ENCODE measurements at regions not wholly inside any gene's neighbourhood (a gene's known extent, or its start where the extent isn't known, plus 50 kb on each side); places are given as distances from the start of the nearest gene placed in this dataset.
A peak's percentile ranks its signal among the peaks of the same experiment; 100 is the strongest.
"Not testable (repeated sequence)": the region's sequence is repeated elsewhere in the genome, so short reads cannot be mapped to it uniquely, and the experiment has no call there.

DNA sequence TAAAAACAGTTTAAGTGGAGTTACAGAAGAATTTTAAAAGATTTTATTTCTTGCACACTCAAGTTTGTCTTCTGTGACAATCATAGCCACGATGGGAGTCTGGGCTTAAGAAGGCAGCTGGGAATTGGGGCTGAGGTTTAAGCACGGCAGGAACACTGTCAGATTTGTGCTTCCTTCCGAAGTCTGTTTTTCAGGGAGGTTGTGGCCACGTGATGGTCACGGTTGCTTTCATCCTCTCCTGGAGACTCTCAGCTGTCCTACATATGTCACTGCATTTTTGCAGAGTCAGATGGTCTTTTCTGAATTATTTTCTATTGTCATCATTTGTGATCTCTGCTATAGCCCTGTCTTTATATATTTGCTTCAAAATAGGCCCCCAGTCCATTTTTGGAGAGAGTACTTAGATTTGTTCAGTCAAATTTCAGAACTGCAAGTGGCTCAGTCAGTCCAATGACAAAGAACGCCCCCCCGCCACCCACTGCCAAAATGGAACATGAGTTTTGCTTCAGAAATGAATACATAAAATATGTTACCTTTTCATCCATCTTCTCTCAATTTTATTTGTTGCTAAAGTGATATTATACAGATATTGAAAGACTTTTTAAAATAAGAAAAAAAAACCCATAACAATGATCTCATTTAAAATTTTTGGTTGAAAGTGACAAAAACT, 111.8 kb upstream of the ZFP64 start:
- POLR2A ChIA-PET (ENCODE audit: partially characterized antibody), result no interaction called here
- intact Hi-C loops (cut with micrococcal nuclease), result no loop called here
- Mint-ChIP-seq H3K9me3 (no peaks in the 10 kb centered on the region), H3K4me3 (no peak overlapping the region), H3K27me3 (peaks cover 0 to 2% of the 10 kb centered on the region in 2 donors), H3K36me3 (no peaks in the 10 kb centered on the region), H3K4me1 (peaks cover 20 to 32% (median 26%) of the 10 kb centered on the region in 4 donors), H3K27ac (no peak overlapping the region)
- no peaks in the 10 kb centered on the region for H3K9me3 ChIP-seq (ENCODE audit: control insufficient read depth in 1 of 2, low read length in 2 of 2)
- H3K27ac ChIP-seq (ENCODE audit: low read depth, low read length), result no peak overlapping the region
- no peak overlapping the region for H3K4me3 ChIP-seq (ENCODE audit: low read length in 2 of 2)
- DNase-seq, result no peak
- H3K27me3 ChIP-seq (ENCODE audit: insufficient read depth, low read length), result no peaks in the 10 kb centered on the region
- CTCF ChIA-PET (ENCODE audit: partially characterized antibody), result interaction anchor here (1.0 kb wide), 1 partner anchor 9 kb away, joined by 3 read pairs; no protein-coding TSS in a partner anchor
- peaks cover 20% of the 10 kb centered on the region for H3K4me1 ChIP-seq (ENCODE audit: insufficient read depth, low read length)
- H3K36me3 ChIP-seq (ENCODE audit: insufficient read depth, low read length), result no peaks in the 10 kb centered on the region

DNA sequence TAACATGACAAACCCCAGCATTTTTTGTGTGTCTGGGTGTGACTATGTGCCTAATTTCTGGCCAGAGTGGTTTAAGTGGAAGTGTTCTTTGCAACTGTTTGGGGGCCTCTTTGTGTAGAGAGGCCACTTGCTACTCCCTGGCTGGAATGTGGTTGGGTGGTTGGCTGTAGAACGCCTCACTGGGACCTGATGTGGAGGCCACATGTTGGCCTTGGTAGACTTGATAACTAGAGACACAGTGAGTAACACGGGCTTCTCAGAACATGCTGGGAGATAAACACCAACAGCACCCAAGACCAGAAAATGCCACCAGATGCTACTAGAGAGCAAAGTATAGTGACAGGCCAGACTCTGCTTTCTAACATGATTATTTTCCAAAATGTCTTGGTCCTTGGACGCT, 111.2 kb upstream of the ZFP64 start:
- ChIA-PET CTCF (ENCODE audit: partially characterized antibody) (interaction anchor here (1.0 kb wide), 1 partner anchor 10 kb away, joined by 3 read pairs; no protein-coding TSS in a partner anchor), POLR2A (ENCODE audit: partially characterized antibody) (no interaction called here)
- H3K27me3 ChIP-seq (ENCODE audit: insufficient read depth, low read length), result no peaks in the 10 kb centered on the region
- H3K27me3 Mint-ChIP-seq, result peaks cover 0 to 2% of the 10 kb centered on the region in 2 donors
- intact Hi-C loops (cut with micrococcal nuclease), result no loop called here
- peaks cover 18 to 29% (median 23%) of the 10 kb centered on the region in 4 donors for H3K4me1 Mint-ChIP-seq
- no peak overlapping the region for H3K4me3 Mint-ChIP-seq
- H3K36me3 Mint-ChIP-seq, result no peaks in the 10 kb centered on the region
- H3K4me3 ChIP-seq (ENCODE audit: low read length in 2 of 2), result no peak overlapping the region
- no peak for DNase-seq
- peak overlapping the region in 2 of 7 donors; percentile 18 to 46 for H3K27ac Mint-ChIP-seq
- no peak overlapping the region for H3K27ac ChIP-seq (ENCODE audit: low read depth, low read length)
- H3K9me3 ChIP-seq (ENCODE audit: control insufficient read depth in 1 of 2, low read length in 2 of 2), result no peaks in the 10 kb centered on the region
- no peaks in the 10 kb centered on the region for H3K36me3 ChIP-seq (ENCODE audit: insufficient read depth, low read length)
- H3K4me1 ChIP-seq (ENCODE audit: insufficient read depth, low read length), result peaks cover 20% of the 10 kb centered on the region
- no peaks in the 10 kb centered on the region for H3K9me3 Mint-ChIP-seq

DNA sequence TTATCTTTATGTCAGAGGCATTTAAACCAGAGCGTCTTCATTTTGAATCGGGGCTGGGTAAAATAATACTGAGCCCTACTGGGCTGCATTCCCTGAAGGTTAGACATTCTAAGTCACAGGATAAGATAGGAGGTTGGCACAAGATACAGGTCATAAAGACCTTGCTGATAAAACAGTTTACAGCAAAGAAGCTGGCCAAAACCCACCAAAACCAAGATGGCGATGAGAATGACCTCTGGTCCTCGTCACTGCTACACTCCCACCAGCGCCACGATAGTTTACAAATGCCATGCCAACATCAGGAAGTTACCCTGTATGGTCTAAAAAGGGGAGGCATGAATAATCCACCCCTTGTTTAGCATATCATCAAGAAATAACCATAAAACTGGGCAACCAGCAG, 110.5 kb upstream of the ZFP64 start:
- CTCF ChIA-PET (ENCODE audit: partially characterized antibody), result interaction anchor here (0.9 kb wide), 1 partner anchor 914 kb away, joined by 3 read pairs; no protein-coding TSS in a partner anchor
- peaks cover 13 to 23% (median 19%) of the 10 kb centered on the region in 4 donors for H3K4me1 Mint-ChIP-seq
- H3K4me3 Mint-ChIP-seq; H3K27me3 ChIP-seq (ENCODE audit: insufficient read depth, low read length); H3K27me3 Mint-ChIP-seq; H3K36me3 Mint-ChIP-seq; H3K9me3 Mint-ChIP-seq; H3K27ac ChIP-seq (ENCODE audit: low read depth, low read length); H3K4me3 ChIP-seq (ENCODE audit: low read length in 2 of 2); DNase-seq; H3K9me3 ChIP-seq (ENCODE audit: control insufficient read depth in 1 of 2, low read length in 2 of 2); H3K36me3 ChIP-seq (ENCODE audit: insufficient read depth, low read length); POLR2A ChIA-PET (ENCODE audit: partially characterized antibody); intact Hi-C loops (cut with micrococcal nuclease): not testable (repeated sequence)
- peak overlapping the region in 1 of 7 donors; percentile 17 for H3K27ac Mint-ChIP-seq
- H3K4me1 ChIP-seq (ENCODE audit: insufficient read depth, low read length), result peaks cover 16% of the 10 kb centered on the region

DNA sequence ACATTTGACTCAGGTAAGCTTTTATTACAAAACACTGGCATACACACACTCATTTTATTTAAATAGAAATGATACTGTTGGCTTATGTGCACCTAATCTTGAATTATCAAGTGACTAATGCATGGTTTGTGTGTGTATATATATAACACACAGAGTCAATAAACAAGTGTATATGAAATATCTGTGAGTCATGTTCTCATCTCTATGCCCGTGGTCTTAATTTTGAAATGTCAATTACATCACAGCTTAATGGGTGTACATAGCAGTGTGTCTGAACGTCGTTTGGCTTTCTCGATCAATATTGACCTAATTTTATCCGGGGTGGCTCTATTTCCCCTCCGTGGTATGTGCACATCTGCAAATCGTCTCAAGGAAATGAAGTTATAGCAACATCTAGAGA, 104.0 kb upstream of the ZFP64 start:
- no peak overlapping the region for H3K4me3 Mint-ChIP-seq
- intact Hi-C loops (cut with micrococcal nuclease), result no loop called here
- H3K9me3 Mint-ChIP-seq, result peaks cover 0 to 3% (median 2%) of the 10 kb centered on the region in 8 donors
- H3K36me3 Mint-ChIP-seq, result peaks cover 0 to 3% of the 10 kb centered on the region in 2 donors
- Histone ChIP-seq H3K36me3 (ENCODE audit: insufficient read depth, low read length) (no peaks in the 10 kb centered on the region), H3K9me3 (ENCODE audit: control insufficient read depth in 1 of 2, low read length in 2 of 2) (no peaks in the 10 kb centered on the region), H3K4me1 (ENCODE audit: insufficient read depth, low read length) (no peaks in the 10 kb centered on the region), H3K4me3 (ENCODE audit: low read length in 2 of 2) (no peak overlapping the region), H3K27me3 (ENCODE audit: insufficient read depth, low read length) (no peaks in the 10 kb centered on the region), H3K27ac (ENCODE audit: low read depth, low read length) (no peak overlapping the region)
- CTCF ChIA-PET (ENCODE audit: partially characterized antibody), result interaction anchor here (0.8 kb wide), 1 partner anchor 17 kb away, joined by 3 read pairs; no protein-coding TSS in a partner anchor
- H3K27me3 Mint-ChIP-seq, result no peaks in the 10 kb centered on the region
- no peaks in the 10 kb centered on the region for H3K4me1 Mint-ChIP-seq
- POLR2A ChIA-PET (ENCODE audit: partially characterized antibody), result no interaction called here
- DNase-seq, result no peak
- no peak overlapping the region for H3K27ac Mint-ChIP-seq

DNA sequence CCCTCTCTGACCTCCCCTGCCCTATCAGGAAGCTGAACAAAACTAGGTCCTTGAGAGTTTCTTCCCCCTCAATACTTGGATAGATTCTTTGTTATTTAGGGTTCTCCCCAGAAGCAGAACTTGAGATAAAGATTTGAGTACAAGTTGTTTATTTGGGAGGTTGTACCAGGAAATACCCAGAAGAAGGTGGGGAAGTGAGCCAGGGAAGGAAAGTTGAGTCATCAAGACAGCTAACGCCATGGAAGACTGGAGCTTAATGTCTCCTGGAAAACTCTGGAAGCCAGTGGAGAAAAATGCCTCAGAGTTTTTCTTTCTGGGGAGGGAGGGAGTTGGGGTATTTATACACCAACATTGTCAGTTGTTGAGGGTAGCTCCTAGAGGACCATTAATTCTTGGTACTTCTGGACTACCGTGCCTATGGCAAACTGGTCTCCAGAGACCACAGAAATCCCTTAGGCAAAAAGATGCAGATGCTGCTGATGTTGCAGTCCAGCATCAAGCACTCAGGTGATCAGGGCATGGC, 102.6 kb upstream of the ZFP64 start:
- CTCF ChIA-PET (ENCODE audit: partially characterized antibody), result interaction anchor here (0.7 to 1.3 kb wide), 3 partner anchors 12 to 18 kb away, joined by 3 to 4 read pairs (median 4); no protein-coding TSS in a partner anchor
- intact Hi-C loops (cut with micrococcal nuclease), result no loop called here
- Mint-ChIP-seq H3K9me3 (peaks cover 0 to 3% (median 2%) of the 10 kb centered on the region in 8 donors), H3K27ac (no peak overlapping the region), H3K4me3 (no peak overlapping the region), H3K36me3 (peaks cover 0 to 3% of the 10 kb centered on the region in 2 donors), H3K4me1 (no peaks in the 10 kb centered on the region), H3K27me3 (no peaks in the 10 kb centered on the region)
- Histone ChIP-seq H3K27me3 (ENCODE audit: insufficient read depth, low read length) (no peaks in the 10 kb centered on the region), H3K4me1 (ENCODE audit: insufficient read depth, low read length) (no peaks in the 10 kb centered on the region), H3K27ac (ENCODE audit: low read depth, low read length) (no peak overlapping the region), H3K4me3 (ENCODE audit: low read length in 2 of 2) (no peak overlapping the region), H3K9me3 (ENCODE audit: control insufficient read depth in 1 of 2, low read length in 2 of 2) (no peaks in the 10 kb centered on the region), H3K36me3 (ENCODE audit: insufficient read depth, low read length) (no peaks in the 10 kb centered on the region)
- DNase-seq, result no peak
- POLR2A ChIA-PET (ENCODE audit: partially characterized antibody), result interaction anchor here (0.8 kb wide), 1 partner anchor 707 kb away, joined by 3 read pairs; no protein-coding TSS in a partner anchor

DNA sequence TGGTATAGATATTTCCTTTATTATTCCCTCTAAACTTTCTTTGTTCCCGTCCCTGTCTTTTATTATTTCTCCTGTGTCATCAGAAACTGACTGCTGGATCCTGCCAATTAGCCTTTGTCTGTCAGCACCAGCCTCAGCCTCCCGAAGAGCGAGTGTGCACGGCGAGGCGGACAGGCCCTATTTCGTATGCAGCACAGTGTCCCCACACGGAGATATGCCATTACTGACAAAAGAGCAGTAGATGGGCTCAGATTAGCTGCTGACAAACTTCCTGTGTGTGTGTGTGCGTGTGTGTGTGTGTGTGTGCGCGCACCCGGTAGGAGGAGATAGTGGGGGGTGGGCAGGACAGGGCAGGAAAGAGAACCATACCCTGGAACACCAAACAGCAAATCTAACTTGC, 99.5 kb upstream of the ZFP64 start:
- H3K36me3 Mint-ChIP-seq, result peaks cover 0 to 3% of the 10 kb centered on the region in 2 donors
- Histone ChIP-seq H3K4me3 (ENCODE audit: low read length in 2 of 2) (no peak overlapping the region), H3K27me3 (ENCODE audit: insufficient read depth, low read length) (no peaks in the 10 kb centered on the region), H3K9me3 (ENCODE audit: control insufficient read depth in 1 of 2, low read length in 2 of 2) (no peaks in the 10 kb centered on the region), H3K4me1 (ENCODE audit: insufficient read depth, low read length) (no peaks in the 10 kb centered on the region), H3K36me3 (ENCODE audit: insufficient read depth, low read length) (no peaks in the 10 kb centered on the region), H3K27ac (ENCODE audit: low read depth, low read length) (no peak overlapping the region)
- H3K27me3 Mint-ChIP-seq, result peaks cover 2% of the 10 kb centered on the region in 2 donors
- ChIA-PET CTCF (ENCODE audit: partially characterized antibody) (no interaction called here), POLR2A (ENCODE audit: partially characterized antibody) (no interaction called here)
- peaks cover 0 to 3% (median 3%) of the 10 kb centered on the region in 8 donors for H3K9me3 Mint-ChIP-seq
- no peak overlapping the region for H3K27ac Mint-ChIP-seq
- no peak for DNase-seq
- peaks cover 0 to 3% (median 0%) of the 10 kb centered on the region in 4 donors for H3K4me1 Mint-ChIP-seq
- intact Hi-C loops (cut with micrococcal nuclease), result no loop called here
- no peak overlapping the region for H3K4me3 Mint-ChIP-seq

DNA sequence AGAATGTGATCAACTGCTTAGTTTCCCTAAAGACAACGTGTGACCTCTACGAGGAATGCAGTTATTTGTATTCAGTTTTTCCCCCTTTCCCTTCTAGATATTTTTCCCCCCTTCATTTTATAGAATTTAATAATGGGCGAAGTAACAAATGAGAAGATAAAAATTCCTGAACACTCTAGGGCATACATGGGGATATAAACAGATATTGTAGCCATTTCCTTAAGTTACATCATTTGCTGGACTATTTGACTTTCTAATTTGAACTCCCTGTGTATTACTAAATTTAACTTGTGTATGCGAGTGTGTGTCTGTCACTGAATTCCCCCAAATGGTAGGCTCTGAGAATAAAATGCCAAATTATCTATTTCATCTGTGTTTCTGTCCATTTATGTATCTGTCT, 99.0 kb upstream of the ZFP64 start:
- no peak overlapping the region for H3K4me3 Mint-ChIP-seq
- H3K9me3 Mint-ChIP-seq, result peaks cover 0 to 3% (median 3%) of the 10 kb centered on the region in 8 donors
- H3K27ac Mint-ChIP-seq, result no peak overlapping the region

More for the DNA sequence above, 99.0 kb upstream of the ZFP64 start:
- intact Hi-C loops (cut with micrococcal nuclease), result no loop called here
- H3K36me3 Mint-ChIP-seq, result peaks cover 0 to 3% of the 10 kb centered on the region in 2 donors
- H3K4me1 ChIP-seq (ENCODE audit: insufficient read depth, low read length), result no peaks in the 10 kb centered on the region
- H3K27me3 ChIP-seq (ENCODE audit: insufficient read depth, low read length), result no peaks in the 10 kb centered on the region
- H3K36me3 ChIP-seq (ENCODE audit: insufficient read depth, low read length), result no peaks in the 10 kb centered on the region
- H3K27ac ChIP-seq (ENCODE audit: low read depth, low read length), result no peak overlapping the region
- POLR2A ChIA-PET (ENCODE audit: partially characterized antibody), result no interaction called here
- peaks cover 2 to 4% of the 10 kb centered on the region in 2 donors for H3K27me3 Mint-ChIP-seq
- CTCF ChIA-PET (ENCODE audit: partially characterized antibody), result no interaction called here
- H3K4me3 ChIP-seq (ENCODE audit: low read length in 2 of 2), result no peak overlapping the region
- peaks cover 0 to 3% (median 0%) of the 10 kb centered on the region in 4 donors for H3K4me1 Mint-ChIP-seq
- no peak for DNase-seq
- no peaks in the 10 kb centered on the region for H3K9me3 ChIP-seq (ENCODE audit: control insufficient read depth in 1 of 2, low read length in 2 of 2)
